ENCODE measurements at regions not wholly inside any gene's neighbourhood (a gene's known extent, or its start where the extent isn't known, plus 50 kb on each side); places are given as distances from the start of the nearest gene placed in this dataset.

GRCh38 chr2:12617853-12618252 is 98.9 kb upstream of the TRIB2 start:
- TF ChIP-seq CTCF (IDR thresholded peaks at IDR 0.05) (no peak), POLR2A (IDR thresholded peaks at IDR 0.05) (no peak), POLR2AphosphoS5 (IDR thresholded peaks at IDR 0.05) (no peak)
